OCI-LY1 (cell line): ENCODE measurements at regions not wholly inside any gene's neighbourhood (a gene's known extent, or its start where the extent isn't known, plus 50 kb on each side); places are given as distances from the start of the nearest gene placed in this dataset.

Experiments
- CTCF ChIP-seq: fragments of 200-600 bp; sonication (generic), shearing (Covaris generic); IDR thresholded peaks from 2 replicates; pipeline ENCODE4 v1.5.1; 2017; ENCODE audit warnings: mild to moderate bottlenecking, antibody characterized with exemption, low read length, moderate library complexity, mixed read lengths
- EZH2 ChIP-seq: fragments of 200-600 bp; sonication (generic), shearing (Covaris generic); IDR thresholded peaks from 2 replicates; pipeline ENCODE4 v1.8.0; 2017; ENCODE audit warnings: borderline replicate concordance, mixed run types, mild to moderate bottlenecking, antibody characterized with exemption, low read length, moderate library complexity, mixed read lengths

- TF ChIP-seq CTCF: no peak
- TF ChIP-seq EZH2: no peak
Observed at GRCh38 chr14:87108726-87109125, 884.3 kb downstream of the GALC start.
